Renal cortex interstitium (tissue), 11 donors: ENCODE measurements at regions not wholly inside any gene's neighbourhood (a gene's known extent, or its start where the extent isn't known, plus 50 kb on each side); places are given as distances from the start of the nearest gene placed in this dataset.
"Not testable (repeated sequence)": the region's sequence is repeated elsewhere in the genome, so short reads cannot be mapped to it uniquely, and the experiment has no call there.

Experiments used
- DNase-seq, 11 donors: peaks; one replicate each; pipeline ENCODE4 v3.0.0-alpha.2; 2013; ENCODE audit warnings: low read depth in 9 of 11, low spot score in 4 of 11; ENCODE audit errors: extremely low read depth in 1 of 11

DNA sequence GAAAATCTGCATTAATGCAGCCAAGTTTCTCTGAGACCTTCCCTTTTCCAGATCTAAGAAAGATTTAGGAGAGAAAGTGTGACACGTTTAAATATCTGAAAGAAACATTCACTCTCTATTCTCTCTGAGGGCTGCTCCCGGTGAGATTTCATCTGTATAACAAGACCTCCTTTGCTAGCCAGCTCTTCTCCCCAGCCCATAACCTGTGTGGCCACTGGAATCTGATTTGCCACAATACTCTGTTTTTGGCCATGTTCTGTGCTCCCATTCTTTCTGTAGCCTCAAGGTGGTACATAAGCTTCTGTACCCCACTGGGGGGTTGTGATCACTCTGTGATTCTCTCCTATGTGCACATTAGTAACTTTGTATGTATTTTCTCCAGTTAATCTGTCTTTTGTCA is 291.0 kb upstream of the SEMA6A start:
- DNase-seq: no peak

DNA sequence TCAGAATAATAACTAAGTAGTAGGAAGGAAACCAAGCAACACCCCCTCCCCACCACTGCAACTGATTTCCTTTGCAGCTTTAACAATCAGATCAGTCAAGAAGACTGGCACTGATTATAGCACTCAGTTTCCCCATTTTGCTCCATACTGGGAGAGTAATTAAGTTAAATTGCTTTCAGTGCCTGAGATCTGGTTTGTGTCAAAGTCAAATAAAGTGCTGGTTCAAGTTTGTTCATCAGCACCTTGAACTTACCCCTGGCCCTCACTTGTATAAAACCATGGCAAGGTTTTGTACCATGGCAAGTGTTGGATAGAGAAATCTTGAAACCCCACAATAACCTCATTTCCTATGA is 290.2 kb upstream of the SEMA6A start:
- no peak for DNase-seq

DNA sequence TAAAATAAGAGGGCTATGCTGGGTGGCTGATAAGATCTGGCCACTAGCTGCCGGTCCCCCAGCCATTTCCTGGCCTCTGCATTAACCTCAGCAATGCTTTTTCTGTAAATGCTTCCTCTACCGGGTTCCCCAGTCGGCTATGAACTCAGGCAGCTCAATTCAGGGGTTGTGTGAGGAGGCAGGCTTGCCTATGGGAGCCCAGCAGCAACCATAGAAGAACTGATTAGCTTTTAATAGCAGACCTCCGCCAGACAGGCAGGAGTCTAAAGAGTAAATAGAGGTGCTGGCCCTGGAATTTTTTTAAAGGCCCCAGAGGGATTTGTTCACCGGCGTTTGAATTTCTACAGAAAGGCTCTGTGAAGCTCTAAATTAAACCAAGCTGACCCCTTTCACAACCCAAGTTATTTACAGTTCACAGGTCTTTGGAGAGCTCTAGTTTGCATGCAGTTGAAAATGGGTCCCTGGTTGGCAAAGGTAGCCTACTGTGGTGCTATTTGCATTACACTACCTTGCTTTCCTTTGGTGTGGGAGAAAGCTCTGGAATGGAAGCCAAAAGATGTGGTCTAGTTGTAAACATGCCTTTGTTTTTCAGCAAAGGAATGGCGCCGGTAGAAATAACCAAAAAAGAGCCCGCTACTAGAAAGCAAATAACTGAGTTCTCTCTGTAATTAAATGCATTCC is 289.7 kb upstream of the SEMA6A start:
- DNase-seq: peak in 3 of 11 donors; percentile 16 to 36 (median 21)

DNA sequence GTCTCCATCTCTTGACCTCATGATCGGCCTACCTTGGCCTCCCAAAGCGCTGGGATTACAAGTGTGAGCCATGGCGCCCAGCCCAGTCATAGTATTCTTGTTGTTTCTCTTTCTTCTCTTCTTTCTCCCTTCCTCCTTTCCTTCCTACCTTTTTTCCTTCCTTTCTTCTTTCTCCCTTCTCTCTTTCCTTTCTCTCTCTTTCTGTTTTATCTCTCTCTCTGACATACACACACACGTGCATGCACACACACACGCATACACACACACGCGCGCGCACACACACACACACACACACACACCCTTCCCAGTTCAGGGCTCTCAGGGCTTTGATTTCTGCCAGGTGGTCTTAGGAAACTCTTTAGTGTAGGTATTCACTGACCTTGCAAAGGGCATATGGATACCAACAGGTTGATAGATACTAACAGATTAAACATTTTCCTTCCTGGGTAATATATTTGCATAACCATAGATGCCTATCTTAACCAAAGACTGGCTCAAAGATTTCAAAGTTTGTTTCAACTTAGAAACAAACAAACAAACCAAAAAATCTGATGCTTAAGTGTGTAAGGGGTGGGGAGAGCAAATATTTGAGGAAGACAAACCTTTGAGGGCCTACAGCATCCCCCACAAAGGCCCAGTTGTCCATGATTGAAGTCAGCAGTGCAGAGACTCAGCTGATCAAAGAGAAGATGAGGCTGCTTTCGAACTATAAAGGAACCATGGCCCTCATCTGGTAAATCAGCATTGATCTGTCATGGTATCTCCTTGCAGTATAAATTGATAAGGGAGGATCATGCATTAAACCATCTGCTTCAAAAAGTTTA is 288.2 kb upstream of the SEMA6A start:
- no peak for DNase-seq

DNA sequence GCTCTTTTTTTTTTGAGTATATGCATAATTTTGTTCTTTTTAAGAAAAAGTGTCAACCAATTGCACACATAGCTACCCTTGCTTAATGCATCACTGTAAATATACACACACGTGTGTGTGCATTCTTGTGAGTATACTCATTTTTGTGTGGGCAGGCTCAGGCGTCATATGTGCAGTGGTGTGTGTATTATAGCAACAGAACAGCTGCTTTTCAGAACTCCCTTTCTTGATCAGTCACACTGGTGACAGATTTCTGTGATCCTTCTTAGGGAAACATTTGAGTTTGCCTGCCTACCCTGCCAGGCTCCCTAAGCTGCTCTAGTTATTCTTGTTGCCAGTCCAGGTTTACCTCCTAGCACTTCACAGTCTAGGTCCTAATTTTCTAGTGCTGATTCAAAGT is 287.0 kb upstream of the SEMA6A start:
- DNase-seq: no peak

DNA sequence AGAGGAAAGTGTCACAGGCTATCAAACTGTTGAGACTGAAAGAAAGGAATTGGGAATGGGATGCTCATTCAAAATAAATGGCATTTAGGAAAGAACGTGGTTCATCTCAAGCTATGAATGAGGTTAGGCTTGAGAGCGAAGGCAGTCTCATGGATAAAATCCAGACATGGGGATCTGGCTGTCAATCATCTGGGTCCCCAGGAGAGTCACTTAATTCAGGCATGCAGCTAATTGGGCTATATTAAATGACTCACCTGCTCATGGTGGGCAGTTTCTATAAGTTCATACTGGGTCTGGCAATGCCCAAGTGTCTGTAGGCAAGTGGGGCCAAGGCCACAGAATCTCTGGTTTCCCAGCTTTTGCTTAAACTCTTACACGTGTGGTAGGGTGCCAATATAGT is 286.5 kb upstream of the SEMA6A start:
- no peak for DNase-seq

DNA sequence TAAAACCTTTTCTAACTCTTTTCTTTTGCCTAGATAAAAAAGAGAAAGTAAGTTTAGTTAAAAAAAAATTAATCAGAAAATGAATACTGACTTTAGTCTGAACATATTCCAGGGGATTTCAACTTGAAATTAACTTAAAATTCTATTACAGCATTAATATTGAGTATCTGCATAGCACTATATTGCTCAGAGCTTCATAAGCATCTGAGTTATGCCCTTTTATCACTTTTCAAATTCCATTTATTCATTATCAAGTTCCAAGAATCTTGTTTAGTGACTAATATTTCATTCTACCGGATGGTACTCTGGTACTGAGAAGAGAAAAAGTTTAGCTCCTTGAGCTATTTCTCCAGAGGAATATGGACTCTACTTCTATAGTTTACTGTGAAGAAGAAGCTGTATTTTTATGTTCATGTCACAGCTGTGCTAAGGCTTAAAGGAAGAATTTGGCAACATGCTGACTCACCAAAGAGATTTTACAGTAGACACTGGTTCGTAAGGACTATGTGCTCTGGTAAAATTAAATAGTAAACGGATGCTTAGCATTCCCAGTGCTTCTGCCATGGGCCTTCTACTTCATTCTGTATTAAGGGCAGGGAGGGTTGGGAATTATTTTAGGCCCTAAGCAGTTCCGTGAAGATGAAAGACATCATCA is 285.2 kb upstream of the SEMA6A start:
- no peak for DNase-seq

DNA sequence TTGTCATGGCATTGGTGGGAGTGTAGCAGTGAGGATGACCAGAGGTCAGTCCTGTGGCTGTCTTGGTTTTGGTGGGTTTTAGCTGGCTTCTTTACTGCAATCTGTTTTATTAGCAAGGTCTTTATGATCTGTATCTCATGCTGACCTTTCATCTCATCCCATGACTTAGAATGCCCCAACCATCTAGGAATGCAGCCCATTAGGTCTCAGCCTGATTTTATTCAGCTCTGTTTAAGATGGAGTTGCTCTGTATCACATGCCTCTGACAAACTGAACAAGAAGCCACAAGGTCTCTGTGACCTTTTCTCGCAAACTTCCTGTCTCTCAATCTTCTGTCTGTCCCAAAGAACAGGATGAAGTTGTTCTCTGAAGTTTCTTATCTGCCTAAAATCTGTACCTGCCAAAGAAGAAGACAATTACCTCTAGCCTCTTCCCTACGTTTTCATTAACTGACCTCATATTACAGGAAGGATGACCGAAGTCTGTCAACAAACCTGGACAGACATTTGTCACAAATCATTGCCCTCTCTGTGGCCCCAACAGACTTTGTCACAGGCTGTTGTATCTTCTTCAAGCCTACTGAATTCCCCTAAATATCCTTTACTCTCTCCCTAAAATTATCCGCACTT is 284.2 kb upstream of the SEMA6A start:
- DNase-seq: no peak

DNA sequence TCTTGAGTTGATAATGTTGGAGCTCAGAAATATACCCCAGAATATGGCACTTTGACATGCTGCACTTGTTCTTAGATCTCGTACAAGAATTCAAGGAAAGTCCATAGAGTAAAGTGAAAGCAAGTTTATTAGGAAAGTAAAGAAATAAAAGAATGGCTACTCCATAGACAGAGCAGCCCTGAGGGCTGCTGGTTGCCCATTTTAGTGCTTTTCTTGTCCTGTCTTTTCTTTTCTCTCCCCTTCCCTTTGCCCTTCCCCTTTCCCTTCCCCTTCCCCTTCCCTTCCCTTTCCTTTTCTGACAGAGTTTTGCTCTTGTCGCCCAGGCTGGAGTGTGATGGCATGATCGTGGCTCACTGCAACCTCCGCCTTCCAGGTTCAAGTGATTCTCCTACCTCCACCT is 283.4 kb upstream of the SEMA6A start:
- not testable (repeated sequence) for DNase-seq

DNA sequence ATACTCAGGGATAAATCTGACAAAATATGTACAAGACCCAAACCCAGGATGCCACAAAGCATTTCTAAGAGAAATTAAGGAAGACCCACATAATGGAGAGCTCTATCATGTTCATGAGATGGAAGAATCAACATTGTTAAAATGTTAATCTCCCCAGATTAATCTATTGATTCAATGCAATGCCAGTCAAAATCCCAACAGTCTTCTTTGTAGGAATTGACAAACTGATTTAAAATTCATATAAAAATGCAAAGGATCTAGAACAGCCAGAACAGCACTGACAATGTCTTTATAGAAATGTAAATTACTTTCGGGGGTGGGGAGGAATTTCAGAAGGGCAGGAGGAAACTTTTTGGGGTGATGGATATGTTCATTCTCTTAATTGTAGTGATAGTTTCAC is 281.6 kb upstream of the SEMA6A start:
- no peak for DNase-seq

DNA sequence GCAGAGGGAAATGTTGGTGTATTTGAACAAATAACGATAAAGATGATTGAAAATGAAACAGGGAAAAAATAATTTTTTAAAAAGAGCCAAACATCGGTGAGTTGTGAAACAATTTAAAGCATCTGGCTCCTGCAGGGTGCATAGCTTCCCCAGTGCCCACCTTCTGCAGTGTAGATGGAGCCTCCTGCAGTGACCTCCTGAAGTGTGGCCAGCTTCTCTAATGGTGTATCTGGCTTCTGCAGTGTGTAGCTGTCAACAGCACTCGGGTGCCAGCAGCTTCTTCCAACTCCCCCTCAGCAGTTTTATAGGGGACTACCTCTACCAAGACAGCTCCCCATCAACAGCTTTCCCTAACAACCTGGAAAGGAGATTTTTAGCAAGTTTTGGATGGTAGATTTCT is 279.4 kb upstream of the SEMA6A start:
- DNase-seq: no peak

DNA sequence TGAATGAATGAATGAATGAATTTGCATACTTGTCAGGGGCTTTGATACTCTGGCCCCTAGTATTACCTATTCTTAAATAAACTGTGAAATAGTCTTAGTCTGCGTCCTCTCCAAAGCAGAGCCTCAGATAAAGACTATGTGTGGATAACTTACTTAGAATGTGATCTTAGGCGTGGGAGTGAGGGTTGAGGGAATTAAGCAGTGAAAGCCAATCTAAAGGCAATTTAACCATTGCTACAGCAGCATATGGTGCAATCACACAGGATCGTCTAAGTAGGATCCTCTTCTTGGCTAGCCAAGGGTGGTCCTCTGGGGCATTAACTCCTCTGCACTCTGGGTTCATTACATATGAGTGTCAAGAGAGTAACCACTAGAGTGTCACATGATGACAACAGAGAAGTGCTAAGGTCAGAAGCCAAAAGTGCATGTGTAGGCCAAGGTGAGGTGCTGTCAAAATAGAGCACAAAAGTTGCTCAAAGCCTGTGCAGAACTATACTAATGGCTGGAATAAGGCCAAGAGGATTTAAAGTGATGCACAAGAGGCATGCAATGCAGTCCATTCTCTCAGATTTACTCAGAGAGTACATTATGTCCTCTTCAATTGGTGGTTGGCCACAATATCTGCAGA is 274.4 kb upstream of the SEMA6A start:
- peak in 2 of 11 donors; percentile 10 to 38 for DNase-seq

DNA sequence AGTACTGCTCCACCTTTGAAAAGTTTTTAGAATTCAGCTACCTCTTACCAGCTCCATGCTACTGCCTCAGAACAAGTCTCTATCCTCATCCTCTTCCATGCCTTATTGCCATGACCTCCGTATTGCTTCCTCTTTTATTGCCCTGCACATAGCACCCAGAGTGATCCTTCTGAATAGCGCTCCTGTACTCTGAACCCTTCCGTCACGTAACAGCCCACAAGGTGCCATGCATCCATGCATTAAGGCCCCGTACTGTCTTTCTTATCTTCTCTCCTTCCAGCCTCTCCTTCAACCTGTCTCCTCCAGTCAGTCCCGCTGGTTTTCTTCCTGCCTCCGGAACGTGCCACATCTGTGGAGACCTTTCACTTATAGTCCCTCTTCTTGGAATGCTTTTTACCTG is 273.3 kb upstream of the SEMA6A start:
- no peak for DNase-seq

DNA sequence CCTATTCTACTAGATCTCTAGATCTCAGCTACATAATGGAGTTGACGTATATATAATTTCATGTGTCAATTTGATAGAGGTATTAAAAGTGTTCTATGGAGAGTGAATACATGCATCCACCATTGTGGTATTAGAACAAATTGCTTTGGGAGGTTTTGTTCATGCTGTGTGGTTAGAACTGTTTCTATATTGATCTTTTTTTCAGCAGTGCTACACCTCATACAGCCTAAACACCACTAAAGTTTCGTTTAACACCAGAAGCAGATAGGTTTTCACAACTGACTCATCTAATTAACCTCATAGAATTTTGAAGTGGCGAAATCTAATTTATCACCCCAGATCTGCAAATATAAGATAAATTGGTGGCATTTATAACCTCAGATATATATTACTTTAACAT is 269.4 kb upstream of the SEMA6A start:
- DNase-seq: no peak

DNA sequence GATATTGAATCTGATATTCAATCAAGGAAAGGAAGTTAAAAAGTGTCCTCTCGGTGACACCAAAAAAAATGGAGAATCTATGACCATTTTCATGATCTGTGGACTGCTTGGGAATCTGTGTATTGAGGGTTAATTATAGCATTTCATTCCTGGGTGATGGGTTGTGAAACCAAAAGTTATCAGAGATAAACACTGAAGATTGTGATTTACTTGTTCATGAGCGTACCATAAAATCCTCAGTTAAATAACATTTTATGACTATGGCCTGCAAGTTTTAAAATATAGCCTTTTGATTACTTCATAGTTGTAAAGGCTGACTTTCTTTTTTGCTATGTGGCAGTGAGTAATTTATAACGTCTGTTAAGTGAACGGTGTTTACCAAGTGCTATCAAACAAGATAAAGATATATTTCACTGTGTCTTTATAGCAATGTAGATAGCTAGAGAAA is 267.9 kb upstream of the SEMA6A start:
- no peak for DNase-seq

DNA sequence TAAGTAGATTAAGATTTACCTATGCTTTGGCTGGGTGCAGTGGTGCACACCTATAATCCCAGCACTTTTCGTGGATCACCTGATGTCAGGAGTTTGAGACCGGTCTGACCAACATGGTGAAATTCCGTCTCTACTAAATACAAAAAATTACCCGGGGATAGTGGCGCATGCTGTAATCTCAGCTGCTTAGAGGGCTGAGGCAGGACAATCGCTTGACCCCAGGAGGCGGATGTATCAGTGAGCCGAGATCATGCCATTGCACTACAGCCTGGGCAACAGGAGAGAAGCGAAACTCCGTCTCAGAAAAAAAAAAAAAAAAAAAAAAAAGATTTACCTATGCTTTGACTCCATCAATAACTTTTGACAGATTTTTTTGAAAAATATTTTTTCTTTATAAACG is 267.1 kb upstream of the SEMA6A start:
- no peak for DNase-seq

DNA sequence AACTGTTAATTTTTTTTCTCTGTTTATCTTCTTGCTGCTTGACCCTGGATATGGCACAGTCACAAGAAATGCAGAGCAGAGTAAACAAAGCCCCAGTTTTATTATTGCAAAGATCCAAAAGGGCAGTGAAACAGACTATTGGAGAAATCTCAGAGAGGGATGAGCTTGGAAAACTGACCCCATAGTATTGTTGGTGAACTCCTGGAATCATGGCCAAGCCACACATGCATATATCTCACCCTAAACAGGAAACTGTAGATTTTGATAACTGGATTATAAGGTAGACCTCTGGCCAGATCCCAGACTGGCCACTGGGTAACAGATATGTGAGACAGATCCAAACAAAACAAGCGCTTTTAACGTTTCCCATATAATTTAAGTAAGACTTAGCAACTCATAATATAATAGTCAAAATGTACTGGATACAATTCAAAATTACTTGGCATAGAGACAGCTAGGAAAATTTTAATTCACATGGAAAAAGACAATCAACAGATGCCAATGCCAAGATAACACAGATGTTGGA is 263.5 kb upstream of the SEMA6A start:
- no peak for DNase-seq

DNA sequence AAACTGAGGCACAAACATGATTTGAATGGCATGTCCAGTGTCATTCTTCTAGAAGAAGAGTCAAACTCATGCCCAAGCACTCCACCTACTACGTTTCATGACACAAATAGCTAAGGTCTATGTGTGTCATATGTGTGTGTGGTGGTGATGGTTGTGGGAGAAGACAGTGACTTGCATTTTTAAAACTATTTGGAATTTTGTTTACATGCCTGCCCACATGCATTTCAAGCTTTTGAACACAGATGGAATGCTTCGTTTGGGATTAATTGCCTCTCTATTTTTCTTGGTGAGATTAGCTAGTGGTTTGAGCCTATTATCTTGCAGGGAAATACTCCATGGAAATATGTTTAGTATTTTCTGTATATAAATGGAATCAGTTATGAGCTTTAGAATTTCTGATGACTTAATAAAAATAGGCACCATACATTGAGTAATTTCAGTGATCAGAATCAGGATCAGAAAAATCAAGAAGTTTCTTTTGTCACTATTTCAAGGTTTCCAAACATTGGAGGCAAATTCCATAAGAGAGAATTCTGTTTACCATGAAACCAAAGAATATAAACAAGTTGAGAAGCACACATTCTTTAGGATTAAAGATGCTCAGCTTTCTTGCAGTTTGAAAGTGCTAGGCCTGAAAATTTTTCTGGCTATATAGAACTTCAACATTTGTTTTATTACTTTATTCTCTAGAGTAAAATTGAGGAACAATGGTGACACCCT is 260.3 kb upstream of the SEMA6A start:
- DNase-seq: no peak

DNA sequence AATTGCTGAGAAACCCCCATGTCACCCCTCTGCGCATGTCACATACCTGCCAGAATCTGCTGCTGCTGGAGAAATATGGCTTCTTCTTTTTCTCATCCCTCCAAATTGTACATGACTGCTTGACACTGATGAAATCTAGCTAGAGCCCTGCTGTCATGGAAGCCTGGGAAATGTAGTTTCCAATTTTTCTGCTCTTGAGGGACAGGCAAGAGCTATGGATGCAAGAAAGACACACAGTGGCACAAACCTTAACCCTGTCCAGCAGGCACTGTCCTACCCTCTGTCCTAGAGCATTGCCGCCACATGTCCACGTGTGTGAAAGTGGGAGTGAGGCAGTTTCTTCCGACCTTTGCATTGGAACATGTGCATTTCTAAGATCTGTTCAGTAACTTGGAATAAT is 255.5 kb upstream of the SEMA6A start:
- no peak for DNase-seq
